NCI-H146 treated with DMSO at 0.1 percent for 48 hours (cell line): ENCODE measurements at regions not wholly inside any gene's neighbourhood (a gene's known extent, or its start where the extent isn't known, plus 50 kb on each side); places are given as distances from the start of the nearest gene placed in this dataset.
A peak's percentile ranks its signal among the peaks of the same experiment; 100 is the strongest.

ENCODE experiments used
- DNase-seq: peaks from one replicate; lab custom pipeline; 2025; ENCODE audit not compliant: unreplicated experiment; lab: John Stamatoyannopoulos, UW

DNA sequence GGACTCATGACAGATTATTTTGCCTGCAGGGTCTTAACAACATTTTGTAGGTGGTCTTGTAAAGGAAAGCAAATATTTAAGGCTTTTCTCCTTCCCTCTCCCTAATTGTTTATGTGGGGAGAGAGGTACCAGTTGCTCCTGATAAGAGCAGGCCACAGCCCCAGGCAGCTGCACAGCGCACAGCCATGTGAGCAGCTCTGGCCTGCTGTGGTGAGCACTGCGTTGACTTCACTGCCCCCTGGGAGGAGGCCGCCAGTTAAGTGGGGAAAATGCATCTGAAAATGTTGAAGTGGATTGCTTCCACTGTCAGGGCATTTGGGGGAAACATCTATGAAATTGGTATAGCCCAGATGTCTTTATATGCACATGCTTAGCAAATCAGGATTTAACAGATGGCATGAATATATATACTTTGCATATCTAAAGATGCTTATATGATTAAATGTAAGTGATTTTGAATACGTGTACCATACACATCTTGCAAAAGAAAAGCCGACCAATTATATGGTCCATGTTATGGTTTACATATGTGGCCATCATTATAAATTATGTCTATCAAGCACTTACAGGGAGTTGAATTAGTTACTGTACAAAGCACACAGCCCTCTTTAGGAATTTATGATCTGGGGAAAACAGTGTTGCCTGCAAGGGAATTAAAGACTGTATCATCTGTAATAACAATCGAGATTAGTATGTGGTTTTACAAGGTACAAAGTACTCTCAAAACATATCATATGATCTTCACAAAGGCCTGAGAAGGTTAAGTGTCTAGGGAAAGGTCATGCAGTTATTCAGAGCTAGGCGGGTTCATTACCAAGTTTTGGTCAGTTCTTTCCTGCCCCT, 132.1 kb downstream of the RHOU start:
- no peak for DNase-seq

DNA sequence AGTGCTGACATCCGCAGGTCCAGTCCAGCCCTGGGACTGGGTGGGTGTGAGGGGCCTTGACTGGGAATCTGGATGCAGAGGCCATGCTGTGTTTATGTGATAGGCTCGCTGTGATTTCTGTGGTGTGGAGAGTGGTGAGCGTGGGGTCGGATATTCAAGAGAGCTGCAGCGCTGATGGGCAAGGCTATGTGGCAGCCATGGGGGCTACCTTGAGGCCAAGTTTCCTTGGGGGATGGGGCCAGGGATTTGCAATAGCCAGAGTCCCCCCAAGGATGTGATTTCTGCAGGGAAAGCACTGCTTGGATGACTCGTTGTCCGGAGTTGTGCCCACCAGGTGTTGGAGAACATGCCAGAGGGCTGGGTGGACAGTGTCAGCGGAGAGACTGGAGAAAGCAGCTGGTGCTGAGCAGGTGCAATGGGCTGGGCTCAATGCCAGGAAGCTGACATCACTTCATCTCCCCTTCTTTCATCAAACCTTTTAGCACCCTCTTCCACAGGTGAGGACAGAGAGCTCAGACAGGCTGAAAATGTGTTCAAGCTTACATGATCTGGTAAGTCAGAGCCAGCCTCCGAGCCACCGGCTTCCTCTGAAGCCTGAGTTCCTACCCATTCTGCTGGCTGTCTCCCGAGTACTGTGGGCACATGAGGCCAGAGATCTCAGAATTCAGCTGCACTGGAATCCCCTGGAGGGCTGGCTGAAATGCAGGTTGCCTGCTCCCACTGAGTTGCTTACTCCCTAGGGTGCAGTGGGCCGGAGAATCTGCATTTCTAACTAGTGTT, 132.9 kb downstream of the RHOU start:
- DNase-seq: peak; percentile 49

DNA sequence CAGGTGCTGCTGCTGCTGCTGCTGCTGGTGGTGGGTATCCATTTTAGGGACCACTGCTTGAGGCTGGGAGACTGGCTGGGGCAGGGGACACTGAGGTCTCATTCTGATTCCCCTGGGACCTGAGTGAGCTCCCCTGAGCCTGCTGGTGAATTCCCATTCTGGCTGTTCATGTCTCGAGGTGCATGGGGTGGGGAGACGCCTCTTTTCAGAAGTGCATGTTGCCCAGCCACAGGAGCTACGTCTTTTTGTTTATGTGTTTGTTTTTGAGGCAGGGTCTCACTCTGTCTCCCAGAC, 133.4 kb downstream of the RHOU start:
- DNase-seq: no peak

DNA sequence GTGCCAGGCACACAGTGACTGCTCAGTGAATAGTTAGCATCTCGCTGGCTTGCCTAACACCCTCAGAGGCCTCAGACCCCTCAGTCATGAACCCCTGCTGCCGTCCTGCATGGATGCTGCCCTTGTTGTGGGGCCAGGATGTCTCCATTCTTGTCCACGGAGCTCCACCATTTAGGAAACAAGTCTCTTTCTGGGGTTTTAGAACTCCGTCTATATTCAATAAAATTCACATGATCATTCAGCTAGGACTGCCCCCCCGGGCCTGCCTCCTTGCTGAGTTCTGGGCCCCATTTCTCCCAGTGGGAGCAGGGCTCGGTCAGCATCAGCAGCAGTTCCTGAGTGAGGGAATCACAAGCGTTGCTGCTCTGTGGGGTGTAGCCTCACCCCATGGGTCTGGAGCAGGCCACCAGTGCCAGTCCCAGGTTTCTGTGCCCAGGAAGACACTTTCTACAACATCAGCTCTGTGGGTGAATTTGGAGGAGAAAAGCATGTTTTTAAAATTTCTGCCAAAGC, 134.1 kb downstream of the RHOU start:
- DNase-seq: no peak

DNA sequence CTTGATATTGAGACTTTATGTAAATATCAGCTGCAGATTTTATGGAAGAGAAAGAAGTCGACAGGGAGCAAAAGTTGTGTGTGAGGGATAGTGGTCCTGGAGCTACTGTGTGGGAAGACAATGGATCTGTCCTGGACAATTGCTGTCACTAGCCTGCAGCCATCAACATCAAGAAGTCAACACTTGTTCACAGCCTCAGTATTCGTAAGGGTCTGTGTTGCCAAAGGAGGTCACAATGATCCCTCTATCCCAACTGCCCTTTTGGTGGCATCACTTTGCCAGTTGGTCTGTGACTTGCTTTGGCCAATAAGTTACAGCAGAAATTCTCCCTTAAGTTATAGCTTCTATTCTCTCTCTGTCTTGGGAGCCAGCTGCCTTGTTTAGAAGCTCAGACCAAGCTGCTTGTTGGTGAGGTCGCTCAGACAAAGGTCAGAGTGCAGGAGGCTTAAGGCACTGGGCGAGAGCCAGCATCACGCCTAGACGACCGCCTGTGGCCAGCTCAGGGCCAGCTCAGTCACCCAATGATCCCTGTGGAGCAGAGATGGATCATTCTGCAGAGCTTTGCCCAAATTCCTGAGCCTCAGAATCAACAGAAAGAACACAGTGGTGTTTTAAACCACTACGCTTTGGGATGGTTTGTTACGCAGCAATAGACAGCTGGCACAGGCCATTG, 134.9 kb downstream of the RHOU start:
- no peak for DNase-seq

DNA sequence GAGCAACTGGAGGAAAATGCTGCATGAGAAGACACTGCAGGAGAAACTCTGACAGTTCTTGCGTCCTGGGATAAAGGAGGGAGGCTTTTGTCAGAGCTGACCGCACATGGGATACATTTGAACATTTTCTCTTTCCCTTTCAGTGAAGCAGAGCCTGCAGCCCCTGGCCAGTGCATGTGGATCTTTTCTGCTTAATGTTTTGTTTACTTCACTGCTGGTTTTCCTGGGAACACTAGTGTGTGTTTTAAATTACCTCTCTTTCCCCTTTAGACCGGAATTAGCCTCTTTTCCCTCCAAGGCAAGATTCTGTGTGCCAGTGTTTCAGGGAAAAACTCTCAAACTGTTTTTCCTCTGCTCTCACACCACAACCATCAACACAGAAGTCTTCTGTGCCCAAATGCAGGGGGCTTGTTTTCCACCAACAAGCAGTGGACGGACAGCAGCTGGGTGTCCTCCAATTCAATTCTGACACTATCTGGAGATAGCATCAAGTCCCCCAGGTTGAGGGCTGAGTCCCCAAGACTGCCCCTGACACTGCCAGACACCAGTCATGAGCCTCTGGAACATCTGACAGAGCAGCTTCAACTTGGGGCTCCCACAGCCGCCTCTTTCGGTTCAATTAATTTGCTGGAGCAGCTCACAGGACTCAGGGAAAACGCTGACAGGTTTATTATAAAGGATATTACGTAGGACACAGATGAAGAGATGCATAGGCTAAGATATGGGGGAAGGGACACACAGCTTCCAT, 136.2 kb downstream of the RHOU start:
- no peak for DNase-seq

DNA sequence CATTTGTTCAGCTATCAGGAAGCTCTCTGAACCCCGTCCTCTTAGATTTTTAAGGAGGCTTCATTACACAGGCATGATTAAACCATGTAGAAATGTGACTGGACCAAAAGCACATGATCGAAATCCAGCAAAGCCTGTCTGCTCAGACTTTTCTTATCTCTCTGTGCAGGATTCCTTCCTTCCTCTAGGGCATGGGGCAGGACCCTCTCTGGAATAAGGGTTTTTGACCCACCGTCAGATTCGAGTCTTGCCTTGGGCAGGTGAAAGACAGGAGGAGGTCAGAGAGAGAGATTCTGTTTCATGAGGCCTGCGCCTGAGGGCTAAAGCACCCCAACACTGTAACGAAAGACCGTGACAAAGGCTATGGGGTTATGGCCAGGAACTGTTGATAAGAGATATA, 136.8 kb downstream of the RHOU start:
- no peak for DNase-seq

DNA sequence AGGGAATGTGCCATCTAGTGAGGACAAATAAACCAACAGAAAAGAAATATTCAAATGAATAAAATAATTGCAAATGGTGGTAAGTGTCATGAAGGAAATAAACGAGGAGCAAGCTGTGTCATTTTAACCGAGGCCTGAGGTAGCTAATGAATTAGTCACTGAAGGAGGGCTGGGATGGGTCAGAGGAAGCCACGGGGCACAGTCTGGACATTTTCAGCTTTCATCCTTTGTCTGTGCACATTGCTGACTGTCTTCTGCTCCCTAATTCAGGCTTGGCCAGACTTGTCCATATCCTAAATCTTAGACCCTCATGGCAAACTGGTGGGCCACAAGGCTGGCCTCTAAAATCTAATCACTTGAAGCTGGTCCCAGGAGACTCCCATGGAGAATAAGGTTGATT, 138.4 kb downstream of the RHOU start:
- DNase-seq: no peak

DNA sequence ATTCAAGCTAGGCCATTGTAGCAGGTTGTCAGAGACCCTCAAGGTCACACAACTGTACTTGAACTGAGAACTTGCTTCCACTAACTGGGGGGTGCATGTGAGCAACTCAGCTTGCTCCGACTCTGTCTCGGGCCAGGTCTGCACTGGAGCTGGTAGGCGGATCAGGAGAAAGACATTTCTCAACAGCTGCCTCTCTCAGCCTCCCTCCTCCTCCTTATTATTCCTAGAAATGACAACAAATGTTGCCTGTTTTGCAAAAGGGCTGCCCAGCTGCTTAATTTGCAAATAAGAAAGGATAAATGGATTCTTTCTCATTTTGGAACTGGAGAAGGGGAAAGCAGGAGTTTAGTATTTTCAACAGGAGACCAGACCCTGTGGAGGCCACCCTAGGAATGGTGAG, 140.5 kb downstream of the RHOU start:
- DNase-seq: no peak

DNA sequence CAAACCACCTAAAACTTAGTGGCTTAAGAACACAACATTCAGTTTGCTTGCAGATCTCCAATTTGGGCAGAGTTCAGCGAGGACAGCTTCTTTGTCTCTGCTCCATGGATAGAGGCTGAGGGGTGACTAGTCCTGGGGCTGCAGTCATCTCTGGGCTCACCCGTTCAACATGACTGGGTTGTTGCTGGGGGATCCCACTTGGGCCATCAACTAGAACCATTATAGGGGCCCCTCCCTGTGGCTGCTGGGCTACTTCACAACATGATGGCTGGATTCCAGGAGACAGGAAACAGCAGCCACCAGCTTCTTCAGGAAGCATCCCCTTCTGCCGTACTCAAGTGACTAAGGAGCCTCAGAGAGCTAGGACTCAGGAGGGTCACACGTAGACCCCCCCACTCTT, 140.9 kb downstream of the RHOU start:
- DNase-seq: no peak

DNA sequence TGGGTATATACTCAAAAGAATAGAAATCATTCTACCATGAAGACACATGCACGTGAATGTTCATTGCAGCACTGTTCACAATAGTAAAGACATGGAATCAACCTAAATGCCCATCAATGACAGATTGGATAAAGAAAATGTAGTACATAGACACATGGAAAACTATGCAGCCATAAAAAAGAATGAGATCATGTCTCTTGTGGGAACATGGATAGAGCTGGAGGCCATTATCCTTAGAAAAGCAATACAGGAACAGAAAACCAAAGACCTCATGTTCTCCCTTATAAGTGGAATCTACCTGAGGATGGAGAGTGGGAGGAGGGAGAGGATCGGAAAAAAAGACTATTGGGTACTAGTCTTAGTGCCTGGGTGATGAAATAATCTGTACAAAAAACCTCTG, 143.9 kb downstream of the RHOU start:
- no peak for DNase-seq

DNA sequence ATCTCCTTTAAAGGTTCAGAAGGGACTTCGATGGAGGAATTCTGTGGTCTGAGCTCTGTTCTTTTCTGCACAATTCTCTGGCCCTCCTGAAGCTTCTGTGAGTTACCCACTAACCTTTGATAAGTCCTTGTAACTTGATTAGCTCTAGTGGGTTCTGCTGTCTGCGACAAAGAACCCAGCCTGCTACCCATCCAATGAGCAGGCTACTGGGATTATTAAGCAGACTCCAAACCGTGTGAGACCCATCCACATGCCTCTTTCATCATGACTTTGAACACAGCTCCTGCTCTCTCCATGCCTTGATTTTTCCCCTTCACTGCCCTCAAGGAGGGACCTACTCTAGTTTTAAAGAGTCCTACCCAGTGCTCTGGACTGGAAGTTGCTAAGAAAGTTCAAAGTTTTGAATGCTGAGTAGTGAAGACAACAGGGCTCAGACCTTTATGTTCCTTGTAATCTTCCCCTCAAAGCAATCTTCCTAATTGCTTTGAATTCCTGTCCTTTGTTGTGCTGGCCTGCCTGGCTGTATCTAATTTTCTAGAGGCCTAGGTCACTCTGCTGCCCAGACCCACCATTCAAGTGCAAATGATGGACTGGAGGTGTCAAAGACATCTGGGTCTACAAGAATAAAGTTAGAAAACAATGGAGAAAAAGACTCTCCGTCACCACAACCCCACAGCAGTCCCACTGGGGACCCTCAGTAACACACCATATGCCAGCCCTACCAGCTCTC, 146.9 kb downstream of the RHOU start:
- no peak for DNase-seq

DNA sequence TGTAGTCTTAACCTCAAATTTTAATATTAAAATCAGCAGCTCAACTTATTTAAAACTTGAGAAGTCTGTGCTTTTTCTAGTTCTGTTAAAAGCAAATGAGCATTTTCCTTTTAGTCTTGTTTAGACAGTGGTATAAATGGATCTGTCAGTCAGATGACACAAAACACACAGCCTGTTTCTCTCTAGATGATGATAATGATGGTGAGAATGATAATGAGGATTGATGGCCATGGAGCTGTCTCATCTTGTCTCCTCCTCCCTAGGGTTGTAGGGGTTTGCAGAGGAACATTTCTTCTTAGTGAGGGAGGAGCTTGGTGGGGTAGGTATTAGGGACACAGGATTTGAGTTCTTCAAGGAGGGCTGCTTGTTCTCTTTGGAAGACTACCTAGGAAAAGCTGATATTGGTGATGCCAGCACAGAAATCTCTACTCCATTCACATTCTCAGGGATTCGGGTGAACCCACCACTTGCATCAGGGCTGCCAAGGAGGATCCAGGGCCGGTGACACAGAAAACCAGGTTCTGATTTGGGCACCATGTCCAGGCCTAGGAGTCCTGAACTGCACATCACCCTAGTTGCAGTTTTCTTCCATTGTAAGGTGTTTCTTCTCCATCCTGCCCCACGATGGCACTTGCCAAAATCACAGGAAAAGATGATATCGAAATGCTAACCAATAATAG, 147.6 kb downstream of the RHOU start:
- DNase-seq: no peak

DNA sequence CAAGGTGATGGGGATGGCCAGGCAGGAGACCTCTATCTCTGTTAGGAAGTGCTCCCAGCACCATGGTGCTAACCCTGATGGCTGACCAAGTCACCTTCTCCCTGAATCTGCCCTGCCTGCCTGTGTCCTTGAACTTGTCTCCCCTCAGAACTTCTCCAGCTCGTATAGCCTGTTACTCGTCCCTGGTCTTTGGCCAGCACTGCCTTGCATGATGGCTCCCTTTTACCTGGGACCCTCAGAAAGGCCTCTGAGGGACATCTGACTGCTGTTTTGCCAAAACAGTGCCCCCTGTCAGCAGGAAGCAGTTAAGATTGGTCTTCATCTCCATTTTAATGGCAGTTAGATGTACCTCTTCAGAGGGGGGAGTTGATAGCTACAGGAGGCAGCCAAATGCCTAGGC, 148.3 kb downstream of the RHOU start:
- DNase-seq: no peak

DNA sequence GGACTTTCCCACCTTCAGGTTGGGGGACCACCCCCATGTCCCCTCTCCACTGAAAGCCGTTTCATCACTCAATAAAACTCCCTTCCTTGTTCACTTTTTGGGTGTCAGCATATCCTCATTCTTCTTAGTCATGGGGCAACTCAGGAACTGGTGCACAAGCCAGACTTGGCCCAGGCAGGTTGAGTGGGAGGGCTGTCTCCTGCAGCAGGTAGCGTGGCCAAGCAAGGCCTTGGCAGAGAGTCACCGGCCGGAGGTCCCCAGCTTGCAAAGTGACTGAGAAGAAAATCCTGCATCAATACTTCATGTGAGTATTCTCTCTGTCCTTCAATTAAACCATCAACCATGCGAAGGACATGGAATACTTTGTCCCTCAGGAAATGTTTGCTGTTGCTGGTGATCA, 148.9 kb downstream of the RHOU start:
- no peak for DNase-seq

DNA sequence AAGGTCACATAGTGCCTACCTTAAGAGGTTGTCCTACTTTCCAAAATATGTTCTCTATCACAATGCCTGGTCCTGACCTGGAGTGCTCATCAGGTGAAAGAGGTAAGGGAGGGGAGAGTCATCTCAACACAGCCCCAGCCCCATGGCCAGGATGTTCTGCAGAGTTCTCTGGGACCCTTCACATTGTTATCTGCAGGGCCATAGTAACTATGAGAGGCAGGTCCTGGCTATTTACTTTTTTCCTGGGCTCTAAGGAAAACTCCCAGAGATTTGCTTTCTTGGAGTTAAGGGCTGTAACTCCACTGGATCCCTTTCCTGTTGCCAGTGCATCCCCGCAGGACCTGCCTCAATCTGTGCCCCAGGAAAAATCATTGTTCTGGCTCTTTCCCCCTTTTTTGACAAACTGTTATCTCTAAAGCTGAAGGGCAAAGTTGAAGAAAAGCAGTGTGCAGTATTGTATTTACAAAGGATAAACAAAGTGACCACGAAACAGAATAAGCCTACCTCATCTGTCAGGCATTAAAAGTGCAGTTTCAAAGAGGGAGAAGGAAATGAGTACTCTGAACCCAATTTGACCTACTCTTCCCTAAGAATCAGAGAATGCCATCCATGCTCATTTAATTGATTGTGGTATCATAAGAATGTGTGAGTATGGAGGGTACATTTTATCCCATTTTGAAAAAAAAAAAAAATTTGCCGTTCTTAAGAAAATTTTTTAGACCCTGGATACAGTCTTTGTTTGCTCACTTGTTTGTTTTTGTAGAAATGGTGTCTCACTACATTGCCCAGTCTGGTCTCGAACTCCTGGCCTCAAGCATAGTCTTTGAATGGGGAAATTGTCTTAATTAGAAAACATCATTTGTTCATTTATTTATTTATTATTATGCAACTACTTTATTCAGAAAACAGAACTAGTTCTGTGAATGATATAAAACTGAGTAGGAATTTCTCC, 149.6 kb downstream of the RHOU start:
- no peak for DNase-seq

DNA sequence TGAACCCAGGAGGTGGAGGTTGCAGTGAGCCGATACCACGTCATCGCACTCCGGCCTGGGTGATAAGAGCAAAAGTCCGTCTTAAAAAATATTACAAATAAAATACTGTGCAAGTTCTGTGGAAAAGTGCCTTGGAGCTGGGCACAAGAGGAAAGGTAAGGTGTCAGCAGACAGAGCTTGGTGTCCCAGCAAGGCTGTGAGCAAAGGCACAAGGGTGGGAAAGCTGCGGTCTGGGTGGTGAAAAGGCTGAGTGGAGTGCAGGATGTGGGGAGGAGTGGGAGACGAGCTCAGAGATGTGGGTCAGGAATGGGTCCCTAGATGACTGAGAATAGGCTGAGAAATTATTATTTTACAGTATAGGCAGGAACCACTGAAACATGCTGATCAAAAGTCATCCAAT, 150.6 kb downstream of the RHOU start:
- DNase-seq: no peak

DNA sequence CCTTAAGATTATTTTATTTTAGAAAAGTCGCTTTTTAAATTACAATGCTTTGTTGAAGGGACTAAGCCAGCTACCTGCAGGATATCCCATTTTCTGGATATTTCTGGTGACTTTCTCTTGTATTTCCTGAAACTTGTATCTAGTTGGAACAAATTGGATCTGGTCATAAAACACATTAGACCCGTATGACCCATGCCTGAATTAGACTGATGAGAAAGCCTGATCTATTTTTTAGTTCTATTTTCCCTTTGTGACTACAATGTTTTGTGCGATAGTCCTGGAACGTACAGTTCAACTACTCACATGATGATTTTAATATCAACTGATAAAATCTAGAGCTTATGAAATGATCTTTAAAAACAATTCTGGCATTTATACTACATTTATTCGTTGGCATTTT, 151.8 kb downstream of the RHOU start:
- DNase-seq: no peak

DNA sequence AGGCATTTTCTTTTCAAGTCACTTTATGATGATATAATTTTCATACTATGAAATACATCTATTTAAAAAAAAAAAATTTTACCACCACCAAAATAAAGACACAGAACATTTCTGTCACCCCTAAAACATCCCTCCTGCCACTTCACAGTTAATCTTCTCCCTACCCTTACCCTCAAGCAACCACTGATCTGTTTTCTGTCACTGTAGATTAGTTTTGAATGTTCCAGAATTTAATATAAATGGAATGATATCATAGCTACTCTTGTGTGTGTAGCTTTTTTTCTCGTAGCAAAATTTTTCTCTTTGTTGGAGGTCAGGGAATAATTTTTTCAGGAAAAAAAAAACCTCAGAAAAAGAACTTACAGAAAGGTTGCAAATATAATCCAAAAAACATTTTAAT, 152.7 kb downstream of the RHOU start:
- DNase-seq: no peak
